ENCODE measurements at regions not wholly inside any gene's neighbourhood (a gene's known extent, or its start where the extent isn't known, plus 50 kb on each side); places are given as distances from the start of the nearest gene placed in this dataset.

DNA sequence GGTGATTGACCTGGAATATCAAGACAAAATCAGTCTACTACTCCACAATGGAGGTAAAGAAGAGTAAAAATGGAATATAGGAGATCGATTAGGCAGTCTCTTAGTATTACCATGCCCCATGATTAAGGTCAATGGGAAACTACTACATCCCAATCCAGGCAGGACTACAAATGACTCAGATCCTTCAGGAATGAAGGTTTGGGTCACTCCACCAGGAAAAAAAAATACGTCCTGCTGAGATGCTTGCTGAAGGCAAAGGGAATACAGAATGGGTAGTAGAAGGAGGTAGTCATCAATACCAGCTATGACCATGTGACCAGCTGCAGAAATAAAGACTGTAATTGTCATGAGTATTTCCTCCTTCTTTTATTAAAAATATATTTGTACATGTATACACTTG, 103.4 kb upstream of the NPAS2 start:
- TF ChIP-seq YY1 (IDR thresholded peaks at IDR 0.05; ENCODE audit: low read depth, low read length) (no peak), CHD1 (IDR thresholded peaks at IDR 0.05; ENCODE audit: low read depth, low read length) (no peak), BHLHE40 (IDR thresholded peaks at IDR 0.05; ENCODE audit: borderline replicate concordance in 1 of 2, low read depth in 2 of 2, low read length in 1 of 2) (no peak)

Measured in GM12878 (cell line).